Mesothelial cell of epicardium (in vitro differentiated cells): ENCODE measurements at regions not wholly inside any gene's neighbourhood (a gene's known extent, or its start where the extent isn't known, plus 50 kb on each side); places are given as distances from the start of the nearest gene placed in this dataset.
A peak's percentile ranks its signal among the peaks of the same experiment; 100 is the strongest.

ENCODE experiments used
- DNase-seq, 2 experiments: peaks; one replicate each; pipeline ENCODE4 v3.0.0; 2021; ENCODE audit warnings: low spot score in 2 of 2; ENCODE audit not compliant: unreplicated experiment in 2 of 2
- H3K27ac Mint-ChIP-seq: 2 replicates; pipeline ENCODE4 v1.8.0; 2021; ENCODE audit warnings: mixed read lengths
- H3K27me3 Mint-ChIP-seq: 2 replicates; pipeline ENCODE4 v1.8.0; 2021; ENCODE audit warnings: low read depth, mixed read lengths
- H3K36me3 Mint-ChIP-seq: 2 replicates; pipeline ENCODE4 v1.8.0; 2021; ENCODE audit warnings: mixed read lengths
- H3K4me1 Mint-ChIP-seq: 2 replicates; pipeline ENCODE4 v1.8.0; 2021; ENCODE audit warnings: mixed read lengths
- H3K4me3 Mint-ChIP-seq: 2 replicates; pipeline ENCODE4 v1.8.0; 2021; ENCODE audit warnings: mild to moderate bottlenecking, moderate library complexity, mixed read lengths
- H3K9me3 Mint-ChIP-seq: 2 replicates; pipeline ENCODE4 v1.8.0; 2021; ENCODE audit warnings: mixed read lengths
- TF ChIP-seq, protein P1 (sequence below): fragments of 200-600 bp; sonication (generic); IDR thresholded peaks from one replicate; pipeline ENCODE4 v1.5.0; 2021; ENCODE audit warnings: antibody characterized with exemption; ENCODE audit not compliant: unreplicated experiment

GRCh38 chr6:66578362-66578761 is 871.3 kb upstream of the EYS start:
- TF ChIP-seq, protein P1, sequence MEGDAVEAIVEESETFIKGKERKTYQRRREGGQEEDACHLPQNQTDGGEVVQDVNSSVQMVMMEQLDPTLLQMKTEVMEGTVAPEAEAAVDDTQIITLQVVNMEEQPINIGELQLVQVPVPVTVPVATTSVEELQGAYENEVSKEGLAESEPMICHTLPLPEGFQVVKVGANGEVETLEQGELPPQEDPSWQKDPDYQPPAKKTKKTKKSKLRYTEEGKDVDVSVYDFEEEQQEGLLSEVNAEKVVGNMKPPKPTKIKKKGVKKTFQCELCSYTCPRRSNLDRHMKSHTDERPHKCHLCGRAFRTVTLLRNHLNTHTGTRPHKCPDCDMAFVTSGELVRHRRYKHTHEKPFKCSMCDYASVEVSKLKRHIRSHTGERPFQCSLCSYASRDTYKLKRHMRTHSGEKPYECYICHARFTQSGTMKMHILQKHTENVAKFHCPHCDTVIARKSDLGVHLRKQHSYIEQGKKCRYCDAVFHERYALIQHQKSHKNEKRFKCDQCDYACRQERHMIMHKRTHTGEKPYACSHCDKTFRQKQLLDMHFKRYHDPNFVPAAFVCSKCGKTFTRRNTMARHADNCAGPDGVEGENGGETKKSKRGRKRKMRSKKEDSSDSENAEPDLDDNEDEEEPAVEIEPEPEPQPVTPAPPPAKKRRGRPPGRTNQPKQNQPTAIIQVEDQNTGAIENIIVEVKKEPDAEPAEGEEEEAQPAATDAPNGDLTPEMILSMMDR, result no peak
- no peaks in the 10 kb centered on the region for H3K27me3 Mint-ChIP-seq
- H3K4me1 Mint-ChIP-seq, result no peaks in the 10 kb centered on the region
- H3K9me3 Mint-ChIP-seq, result no peaks in the 10 kb centered on the region
- no peak overlapping the region for H3K4me3 Mint-ChIP-seq
- no peaks in the 10 kb centered on the region for H3K36me3 Mint-ChIP-seq
- H3K27ac Mint-ChIP-seq, result no peak overlapping the region
- no peak for DNase-seq

GRCh38 chr6:66568271-66568670 is 861.2 kb upstream of the EYS start:
- H3K27ac Mint-ChIP-seq, result no peak overlapping the region
- DNase-seq, result no peak
- H3K4me3 Mint-ChIP-seq, result no peak overlapping the region
- H3K4me1 Mint-ChIP-seq, result no peaks in the 10 kb centered on the region
- TF ChIP-seq, protein P1, result no peak
- H3K9me3 Mint-ChIP-seq, result peaks cover 14% of the 10 kb centered on the region
- H3K36me3 Mint-ChIP-seq, result no peaks in the 10 kb centered on the region
- no peaks in the 10 kb centered on the region for H3K27me3 Mint-ChIP-seq

DNA sequence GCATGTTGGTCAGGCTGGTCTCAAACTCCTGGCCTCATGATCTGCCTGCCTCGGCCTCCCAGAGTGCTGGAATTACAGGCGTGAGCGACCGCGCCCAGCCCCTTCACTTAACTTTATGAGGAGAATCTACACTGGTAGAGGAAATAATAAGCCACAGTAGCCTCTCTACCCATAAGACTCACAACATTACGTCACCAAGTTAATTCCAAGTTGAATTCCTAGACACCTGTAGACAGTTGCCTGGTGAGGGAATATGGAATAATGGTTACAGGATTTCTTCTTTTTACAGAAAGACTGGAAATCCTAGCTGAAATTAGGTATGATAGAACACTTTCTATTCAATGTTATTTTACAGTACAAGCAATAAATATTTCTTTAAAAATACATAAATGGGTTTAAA is 854.5 kb upstream of the EYS start:
- peaks cover 27% of the 10 kb centered on the region for H3K9me3 Mint-ChIP-seq
- TF ChIP-seq, protein P1, result no peak
- no peak overlapping the region for H3K4me3 Mint-ChIP-seq
- DNase-seq, result no peak
- no peaks in the 10 kb centered on the region for H3K36me3 Mint-ChIP-seq
- H3K4me1 Mint-ChIP-seq, result no peaks in the 10 kb centered on the region
- H3K27ac Mint-ChIP-seq, result no peak overlapping the region
- no peaks in the 10 kb centered on the region for H3K27me3 Mint-ChIP-seq

GRCh38 chr6:66558189-66558588 is 851.2 kb upstream of the EYS start:
- TF ChIP-seq, protein P1, result peak; percentile 25
- no peak for DNase-seq
- Mint-ChIP-seq H3K36me3 (no peaks in the 10 kb centered on the region), H3K4me1 (no peaks in the 10 kb centered on the region), H3K9me3 (peaks cover 48% of the 10 kb centered on the region), H3K27ac (no peak overlapping the region), H3K4me3 (no peak overlapping the region), H3K27me3 (no peaks in the 10 kb centered on the region)

DNA sequence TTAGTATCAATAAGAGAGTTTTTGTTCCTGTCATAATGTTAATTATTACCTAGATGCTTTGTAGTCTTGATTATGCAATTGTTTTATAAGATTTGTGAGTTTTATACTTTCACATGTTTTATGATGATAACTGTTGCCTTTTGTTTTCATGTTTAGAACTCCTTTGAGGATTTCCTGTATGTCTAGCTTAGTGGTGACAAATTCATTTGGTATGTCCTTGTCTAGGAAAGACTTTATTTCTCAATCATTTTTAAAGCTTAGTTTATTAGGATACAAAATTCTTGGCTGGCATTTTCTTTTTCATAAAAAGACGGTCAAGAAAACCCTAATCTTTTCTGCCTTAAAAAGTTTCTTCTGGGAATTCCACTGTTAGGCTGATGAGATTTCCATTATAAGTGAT is 849.9 kb upstream of the EYS start:
- no peak overlapping the region for H3K4me3 Mint-ChIP-seq
- no peaks in the 10 kb centered on the region for H3K36me3 Mint-ChIP-seq
- no peaks in the 10 kb centered on the region for H3K4me1 Mint-ChIP-seq
- peaks cover 51% of the 10 kb centered on the region for H3K9me3 Mint-ChIP-seq
- no peak for DNase-seq
- TF ChIP-seq, protein P1, result no peak
- no peak overlapping the region for H3K27ac Mint-ChIP-seq
- no peaks in the 10 kb centered on the region for H3K27me3 Mint-ChIP-seq

DNA sequence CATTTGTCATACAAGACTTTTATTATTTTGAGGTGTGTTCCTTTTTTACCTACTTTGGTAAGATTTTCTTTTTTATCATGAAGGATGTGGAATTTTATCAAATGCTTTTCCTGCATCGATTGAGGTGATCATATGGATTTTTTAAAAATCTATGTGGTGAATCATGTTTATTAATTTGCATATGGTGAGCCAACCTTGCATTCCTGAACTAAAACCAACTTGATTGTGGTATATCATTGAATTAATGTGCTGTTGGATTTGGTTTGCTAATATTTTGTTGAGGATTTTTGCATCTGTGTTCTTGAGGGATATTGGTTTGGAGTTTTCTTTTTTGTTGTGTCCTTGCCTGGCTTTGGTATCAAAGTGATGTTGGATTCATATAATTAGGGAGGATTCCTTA is 848.1 kb upstream of the EYS start:
- no peak for DNase-seq
- Mint-ChIP-seq H3K4me1 (no peaks in the 10 kb centered on the region), H3K4me3 (no peak overlapping the region), H3K27ac (no peak overlapping the region), H3K36me3 (no peaks in the 10 kb centered on the region), H3K9me3 (peaks cover 58% of the 10 kb centered on the region), H3K27me3 (no peaks in the 10 kb centered on the region)
- TF ChIP-seq, protein P1, result no peak
